HFFc6 (cell line): ENCODE measurements at regions not wholly inside any gene's neighbourhood (a gene's known extent, or its start where the extent isn't known, plus 50 kb on each side); places are given as distances from the start of the nearest gene placed in this dataset.

Experiments used
- DNase-seq: peaks from one replicate; pipeline ENCODE4 v3.0.0-alpha.2; 2018
- H3K27ac Mint-ChIP-seq: 2 replicates; pipeline ENCODE4 v1.8.0; 2020; ENCODE audit warnings: mild to moderate bottlenecking, mixed read lengths
- H3K27me3 Mint-ChIP-seq: 2 replicates; pipeline ENCODE4 v1.8.0; 2021; ENCODE audit warnings: mild to moderate bottlenecking, moderate library complexity, mixed read lengths; ENCODE audit not compliant: insufficient read depth
- H3K36me3 Mint-ChIP-seq: 2 replicates; pipeline ENCODE4 v1.8.0; 2021; ENCODE audit warnings: low read depth, mixed read lengths
- H3K4me1 Mint-ChIP-seq: 2 replicates; pipeline ENCODE4 v1.8.0; 2020; ENCODE audit warnings: low read depth, mixed read lengths
- H3K4me3 Mint-ChIP-seq: 2 replicates; pipeline ENCODE4 v1.8.0; 2020; ENCODE audit warnings: mild to moderate bottlenecking, moderate library complexity, mixed read lengths
- H3K9me3 Mint-ChIP-seq: 2 replicates; pipeline ENCODE4 v1.8.0; 2020; ENCODE audit warnings: mild to moderate bottlenecking, mixed read lengths
- TF ChIP-seq, protein P1 (sequence below): fragments of 200-600 bp; sonication (generic); IDR thresholded peaks from 2 replicates; pipeline ENCODE4 v1.5.0; 2021; ENCODE audit warnings: antibody characterized with exemption, mild to moderate bottlenecking

DNA sequence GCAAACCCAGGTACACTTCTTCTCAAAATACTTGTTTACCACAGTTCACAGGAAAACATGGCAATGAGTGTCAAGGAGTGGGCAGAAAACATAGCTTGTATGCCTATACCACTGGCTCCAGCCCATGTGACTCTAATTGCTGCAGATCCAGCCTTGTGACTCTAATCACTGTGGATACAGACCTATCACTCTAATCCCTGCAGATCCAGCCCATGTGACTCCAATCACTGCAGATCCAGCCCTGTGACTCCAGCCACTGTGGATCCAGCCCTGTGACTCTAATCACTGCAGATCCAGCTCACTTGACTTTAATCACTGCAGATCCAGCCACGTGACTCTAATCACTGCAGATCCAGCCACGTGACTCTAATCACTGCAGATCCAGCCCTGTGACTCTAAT, 366.3 kb upstream of the IRX4 start:
- Mint-ChIP-seq H3K4me1 (no peaks in the 10 kb centered on the region), H3K27me3 (no peaks in the 10 kb centered on the region), H3K36me3 (peaks cover 5% of the 10 kb centered on the region), H3K27ac (no peak overlapping the region), H3K4me3 (no peak overlapping the region), H3K9me3 (peaks cover 39% of the 10 kb centered on the region)
- TF ChIP-seq, protein P1, sequence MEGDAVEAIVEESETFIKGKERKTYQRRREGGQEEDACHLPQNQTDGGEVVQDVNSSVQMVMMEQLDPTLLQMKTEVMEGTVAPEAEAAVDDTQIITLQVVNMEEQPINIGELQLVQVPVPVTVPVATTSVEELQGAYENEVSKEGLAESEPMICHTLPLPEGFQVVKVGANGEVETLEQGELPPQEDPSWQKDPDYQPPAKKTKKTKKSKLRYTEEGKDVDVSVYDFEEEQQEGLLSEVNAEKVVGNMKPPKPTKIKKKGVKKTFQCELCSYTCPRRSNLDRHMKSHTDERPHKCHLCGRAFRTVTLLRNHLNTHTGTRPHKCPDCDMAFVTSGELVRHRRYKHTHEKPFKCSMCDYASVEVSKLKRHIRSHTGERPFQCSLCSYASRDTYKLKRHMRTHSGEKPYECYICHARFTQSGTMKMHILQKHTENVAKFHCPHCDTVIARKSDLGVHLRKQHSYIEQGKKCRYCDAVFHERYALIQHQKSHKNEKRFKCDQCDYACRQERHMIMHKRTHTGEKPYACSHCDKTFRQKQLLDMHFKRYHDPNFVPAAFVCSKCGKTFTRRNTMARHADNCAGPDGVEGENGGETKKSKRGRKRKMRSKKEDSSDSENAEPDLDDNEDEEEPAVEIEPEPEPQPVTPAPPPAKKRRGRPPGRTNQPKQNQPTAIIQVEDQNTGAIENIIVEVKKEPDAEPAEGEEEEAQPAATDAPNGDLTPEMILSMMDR = no peak
- no peak for DNase-seq

DNA sequence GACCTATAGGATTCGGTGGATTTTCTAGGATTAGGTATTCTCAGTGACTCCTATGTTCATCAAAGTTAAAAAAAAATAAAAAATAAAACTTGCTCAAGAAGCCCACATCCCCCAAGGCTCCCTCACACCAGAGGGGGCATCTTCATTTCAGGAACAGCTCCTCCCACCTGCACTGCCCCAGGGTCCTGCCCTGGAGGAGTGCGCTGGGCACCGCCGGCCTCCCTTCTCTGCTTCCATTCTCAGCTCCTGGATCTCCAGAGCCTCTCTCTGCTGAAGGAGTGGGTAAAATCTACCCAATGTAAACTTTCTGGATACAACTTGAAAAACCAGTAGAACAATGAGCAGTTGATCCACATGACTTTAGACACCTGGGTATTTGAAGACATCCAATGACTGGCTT, 359.8 kb upstream of the IRX4 start:
- Mint-ChIP-seq H3K27ac (no peak overlapping the region), H3K9me3 (peaks cover 40% of the 10 kb centered on the region), H3K27me3 (no peaks in the 10 kb centered on the region), H3K4me3 (no peak overlapping the region), H3K36me3 (no peaks in the 10 kb centered on the region; the same call in 1 of the 2 replicates), H3K4me1 (no peaks in the 10 kb centered on the region)
- TF ChIP-seq, protein P1 = no peak
- no peak for DNase-seq

DNA sequence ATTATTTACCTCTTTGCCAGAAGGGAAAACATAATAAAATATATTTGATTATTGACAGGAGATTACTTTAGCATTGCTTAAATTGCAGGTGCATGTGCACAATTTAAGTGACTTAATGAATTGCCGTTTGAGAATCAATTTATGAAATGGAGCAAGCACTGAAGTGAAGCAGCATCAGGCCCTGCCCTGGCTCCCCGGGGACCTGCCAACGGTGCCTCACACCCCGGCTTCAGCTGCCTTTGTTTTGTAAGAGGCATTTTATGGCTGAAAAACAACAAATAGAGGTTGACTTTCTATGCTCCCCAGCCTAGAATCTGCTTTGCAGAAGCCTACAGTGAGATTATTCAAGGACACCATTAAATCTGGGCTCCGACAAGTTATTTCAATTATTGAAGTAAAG, 359.1 kb upstream of the IRX4 start:
- Mint-ChIP-seq H3K27me3 (no peaks in the 10 kb centered on the region), H3K9me3 (peaks cover 47% of the 10 kb centered on the region), H3K4me1 (no peaks in the 10 kb centered on the region), H3K27ac (no peak overlapping the region), H3K4me3 (no peak overlapping the region), H3K36me3 (no peaks in the 10 kb centered on the region; the same call in 1 of the 2 replicates)
- TF ChIP-seq, protein P1 = no peak
- no peak for DNase-seq

- Mint-ChIP-seq H3K4me3 (no peak overlapping the region), H3K27me3 (no peaks in the 10 kb centered on the region), H3K4me1 (no peaks in the 10 kb centered on the region), H3K36me3 (no peaks in the 10 kb centered on the region), H3K9me3 (peaks cover 61% of the 10 kb centered on the region), H3K27ac (no peak overlapping the region)
- DNase-seq = no peak
- TF ChIP-seq, protein P1 = no peak
Observed at GRCh38 chr5:2240118-2240904, 357.6 kb upstream of the IRX4 start.

DNA sequence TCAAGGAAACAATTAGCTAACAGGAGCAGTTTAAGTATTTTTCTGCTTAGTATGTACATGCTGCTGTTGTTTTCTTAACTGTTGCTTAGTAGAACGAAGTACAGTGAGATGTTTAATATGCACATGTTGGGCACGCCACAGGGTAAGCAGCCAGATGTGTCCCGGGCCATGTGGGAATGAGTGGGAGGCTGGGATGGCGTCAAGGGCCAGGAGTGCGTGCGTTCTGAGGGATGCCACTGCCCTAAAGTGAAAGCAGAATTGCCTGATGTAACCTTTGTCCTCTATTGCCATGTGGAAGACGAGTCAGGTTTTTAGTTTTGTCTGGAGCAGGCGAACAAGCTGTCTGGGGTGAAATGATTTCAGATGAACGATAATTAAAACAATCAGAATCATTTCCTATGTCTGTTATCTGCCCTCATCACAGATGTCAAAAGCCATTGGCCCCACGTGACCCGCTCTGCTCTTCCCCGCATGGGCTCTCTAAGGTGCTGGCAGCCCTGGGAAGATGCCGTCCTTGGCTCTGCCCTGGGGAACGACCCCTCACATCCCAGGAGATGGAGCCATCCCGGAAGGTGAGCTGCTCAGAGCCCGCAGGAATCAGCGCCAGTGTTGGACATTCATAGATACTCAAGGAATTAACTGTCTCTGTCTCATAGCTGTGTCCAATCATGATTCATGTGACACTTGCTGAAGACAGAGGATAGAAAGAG, 356.6 kb upstream of the IRX4 start:
- no peak overlapping the region for H3K27ac Mint-ChIP-seq
- DNase-seq = no peak

More for the DNA sequence above, 356.6 kb upstream of the IRX4 start:
- Mint-ChIP-seq H3K9me3 (peaks cover 67% of the 10 kb centered on the region), H3K4me3 (no peak overlapping the region), H3K4me1 (no peaks in the 10 kb centered on the region), H3K36me3 (no peaks in the 10 kb centered on the region), H3K27me3 (no peaks in the 10 kb centered on the region)
- TF ChIP-seq, protein P1 = no peak
